T-helper 2 cell treated with Interferon-gamma antibody and Interleukin-4, amounts not matched to agents 100 ng/mL and 5 ng/mL, for 36 hours (primary cell): ENCODE measurements at regions not wholly inside any gene's neighbourhood (a gene's known extent, or its start where the extent isn't known, plus 50 kb on each side); places are given as distances from the start of the nearest gene placed in this dataset.

Source experiments
- intact Hi-C: fragments of 100-400 bp; cut with micrococcal nuclease; formaldehyde crosslinking; loops from one replicate; pipeline ENCODE4 v1.15.1; 2023

DNA sequence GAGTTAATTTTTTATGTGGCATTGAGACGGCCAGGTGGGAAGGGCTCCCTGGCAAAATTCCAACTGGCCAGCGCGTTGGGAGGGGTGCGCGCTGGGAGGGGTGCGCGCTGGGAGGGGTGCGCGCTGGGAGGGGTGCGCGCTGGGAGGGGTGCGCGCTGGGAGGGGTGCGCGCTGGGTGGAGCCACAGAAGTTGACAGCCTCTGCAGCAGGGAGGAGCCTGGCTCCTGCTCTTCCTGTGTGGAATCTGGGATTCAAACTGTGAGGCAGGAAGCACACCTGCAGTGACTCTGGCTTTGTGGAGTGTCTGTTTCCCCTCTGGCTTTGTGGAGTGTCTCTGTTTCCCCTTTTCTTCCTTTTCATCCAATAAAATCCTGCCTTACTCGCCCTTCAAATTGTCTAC, 147.9 kb upstream of the CBLN2 start:
- intact Hi-C loops = no loop called here

DNA sequence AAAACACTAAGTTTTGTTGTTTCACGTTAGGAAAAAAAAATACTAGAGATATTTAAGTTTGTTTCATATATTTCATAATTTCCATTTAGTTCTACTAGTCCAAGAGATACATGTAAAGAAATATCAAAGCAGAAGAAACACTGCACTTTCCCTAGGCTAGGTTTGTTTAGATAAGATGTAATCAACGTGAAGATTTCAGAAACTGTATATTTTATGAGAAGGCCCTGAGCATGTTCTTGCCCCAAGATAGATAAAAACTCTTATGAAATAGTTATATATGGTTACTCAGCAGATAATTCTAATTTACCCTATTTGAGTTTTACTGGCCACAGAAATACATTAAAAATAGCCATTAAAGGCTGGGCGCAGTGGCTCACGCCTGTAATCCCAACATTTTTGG, 143.6 kb upstream of the CBLN2 start:
- intact Hi-C loops = no loop called here

DNA sequence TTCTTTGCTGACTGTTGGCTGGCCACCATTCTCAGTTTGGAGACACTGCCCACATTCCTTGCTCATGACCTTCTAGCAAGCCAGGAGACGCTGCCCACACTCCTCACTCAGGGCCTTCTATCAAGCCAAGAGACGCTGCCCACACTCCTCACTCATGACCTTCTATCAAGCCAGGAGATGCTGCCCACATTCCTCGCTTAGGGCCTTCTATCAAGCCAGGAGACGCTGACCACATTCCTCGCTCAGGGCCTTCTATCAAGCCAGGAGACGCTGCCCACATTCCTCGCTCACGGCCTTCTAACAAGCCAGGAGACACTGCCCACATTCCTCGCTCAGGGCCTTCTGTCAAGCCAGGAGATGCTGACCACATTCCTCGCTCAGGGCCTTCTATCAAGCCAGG, 131.3 kb upstream of the CBLN2 start:
- intact Hi-C loops = no loop called here

DNA sequence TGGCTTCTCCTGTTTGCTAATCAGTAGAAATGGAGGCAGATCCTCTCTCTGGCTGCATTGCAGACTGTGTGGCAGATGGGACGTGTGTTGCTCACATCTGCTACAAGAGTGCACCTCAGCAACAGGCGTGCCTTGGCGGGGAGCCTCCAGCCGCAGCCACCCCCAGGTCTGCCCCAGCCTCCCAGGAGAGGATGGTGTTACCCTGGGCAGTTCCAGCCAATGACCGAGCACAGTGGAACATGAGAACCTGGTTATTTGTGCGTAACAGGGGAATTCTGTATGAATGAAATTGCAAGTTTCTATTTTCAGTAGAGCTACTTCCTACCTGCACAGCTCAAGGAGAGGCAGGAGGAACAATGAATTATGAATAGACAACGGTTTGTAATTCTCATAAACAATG, 130.6 kb upstream of the CBLN2 start:
- intact Hi-C loops = no loop called here

DNA sequence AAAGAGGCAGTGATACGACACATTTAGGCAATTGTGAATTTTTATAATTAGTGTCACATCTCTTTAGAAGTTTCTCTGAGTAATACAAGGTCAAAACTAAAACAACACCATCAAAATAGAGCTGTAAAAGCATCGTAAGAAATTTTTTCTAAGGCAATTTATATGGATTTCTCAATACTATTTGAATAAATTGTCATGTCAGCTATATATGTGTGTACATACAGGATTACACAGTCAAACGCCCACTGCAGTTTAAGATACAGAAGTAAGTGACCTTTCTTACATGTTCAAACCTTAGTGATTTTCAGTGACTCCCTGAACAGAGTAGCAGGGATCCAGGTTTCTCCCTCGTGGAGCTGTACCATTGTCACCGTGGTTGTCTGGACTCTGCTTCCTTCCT, 129.1 kb upstream of the CBLN2 start:
- intact Hi-C loops = no loop called here

DNA sequence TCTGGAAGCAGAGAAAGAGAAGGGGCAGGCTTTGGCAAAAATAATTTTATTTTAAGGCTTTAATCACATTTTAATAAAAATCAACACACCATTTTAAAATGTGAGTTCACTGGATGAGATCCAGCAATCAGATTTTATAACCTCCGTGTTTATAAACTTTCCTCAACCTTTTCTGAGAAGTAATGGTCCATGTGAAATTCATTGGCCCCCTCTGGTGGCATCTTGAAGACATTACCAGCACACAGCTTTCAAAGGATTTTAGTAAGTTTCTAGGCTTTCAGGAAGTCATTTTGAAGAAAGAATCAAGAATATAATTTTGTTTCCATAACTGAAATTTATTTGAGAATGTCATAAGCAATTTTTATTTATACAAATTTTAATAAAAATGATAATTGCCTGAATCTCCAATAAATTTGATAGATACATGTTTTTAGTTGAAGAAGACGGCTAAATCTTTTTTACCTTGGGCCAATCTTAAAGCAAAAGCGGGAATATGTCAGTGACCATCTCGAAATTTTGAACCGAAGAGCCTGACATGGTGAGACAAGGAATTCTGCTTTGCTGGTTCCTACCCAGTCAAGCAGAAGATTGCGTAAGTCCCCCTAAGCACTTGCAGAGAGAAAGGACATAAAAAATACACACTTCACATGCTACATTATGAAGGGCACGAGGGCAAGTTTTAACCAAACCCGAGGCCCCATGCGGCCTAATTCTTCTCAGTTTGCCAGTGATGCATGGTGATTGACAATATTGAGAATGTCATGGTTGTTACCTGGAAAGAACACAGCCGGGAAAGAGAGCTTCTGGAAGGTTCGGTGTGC, 128.4 kb upstream of the CBLN2 start:
- intact Hi-C loops = loop anchor here (1.0 kb wide), 1 partner anchor 19 kb away; no protein-coding TSS in a partner anchor

DNA sequence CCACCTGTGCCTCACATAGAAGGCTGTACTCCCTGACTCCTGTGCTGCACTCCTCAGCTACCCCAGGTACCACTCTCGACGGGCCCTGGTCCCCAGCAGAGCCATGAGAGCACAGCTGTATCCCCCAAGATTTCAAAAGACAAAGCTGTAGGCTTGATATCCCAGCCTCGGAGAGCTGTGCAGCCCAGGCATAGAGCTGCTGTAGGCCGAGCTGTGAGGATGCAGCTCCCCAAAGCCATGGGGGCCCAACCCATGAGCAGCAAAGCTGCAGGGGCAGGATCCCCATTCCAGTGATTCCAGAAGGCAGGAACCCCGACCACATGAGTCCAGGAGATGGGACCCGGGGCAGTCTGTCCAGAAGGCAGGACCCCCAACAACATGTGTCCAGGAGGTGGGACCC, 123.8 kb upstream of the CBLN2 start:
- intact Hi-C loops = no loop called here

DNA sequence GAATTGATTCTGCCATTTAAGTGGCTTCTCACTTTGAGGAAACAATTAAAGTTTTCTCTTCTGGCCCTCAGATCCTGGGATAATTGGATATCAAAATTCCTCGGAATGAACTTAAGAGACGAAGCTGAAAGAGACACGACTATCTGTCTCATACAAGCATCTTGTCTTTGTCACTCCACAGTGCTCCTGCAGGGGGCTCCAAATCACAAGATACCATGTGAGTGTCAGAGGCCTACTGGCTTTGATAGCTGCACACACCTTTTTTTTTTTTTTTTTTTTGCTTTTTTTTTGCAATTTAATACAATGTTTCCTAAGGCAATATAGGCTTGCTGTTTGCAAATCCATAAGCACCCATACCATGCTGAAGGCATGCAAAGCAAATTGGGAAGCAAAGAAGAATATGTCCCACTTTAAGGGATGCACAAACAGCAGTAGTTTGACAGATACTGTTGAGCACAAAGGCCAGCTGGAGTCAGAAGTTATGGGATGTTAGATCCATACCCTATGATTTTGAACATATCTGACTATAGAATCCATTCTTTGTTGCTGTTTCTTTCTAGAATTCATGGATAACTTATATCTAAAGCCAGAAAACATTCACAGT, 109.0 kb upstream of the CBLN2 start:
- intact Hi-C loops = loop anchor here (1.0 kb wide), 1 partner anchor 19 kb away; no protein-coding TSS in a partner anchor

DNA sequence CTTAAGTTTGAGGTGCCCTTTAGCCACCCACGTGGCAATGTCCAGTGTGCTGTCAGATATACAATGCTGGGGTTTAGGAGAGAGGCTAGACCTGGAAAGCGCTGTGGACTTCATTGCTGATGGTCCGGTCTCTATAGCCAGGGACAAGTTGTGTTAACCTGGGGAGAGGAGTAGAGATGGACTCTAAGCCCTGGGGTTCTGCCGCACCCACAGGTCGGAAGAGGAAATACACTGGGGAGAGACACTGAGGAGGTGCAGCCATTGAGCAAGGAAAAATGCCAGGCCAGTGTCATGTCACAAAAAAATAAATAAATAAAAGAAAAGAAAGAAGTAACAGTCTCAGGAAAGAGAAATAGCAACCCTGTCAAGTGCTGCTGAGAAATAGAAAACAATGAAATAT, 106.9 kb upstream of the CBLN2 start:
- intact Hi-C loops = no loop called here

DNA sequence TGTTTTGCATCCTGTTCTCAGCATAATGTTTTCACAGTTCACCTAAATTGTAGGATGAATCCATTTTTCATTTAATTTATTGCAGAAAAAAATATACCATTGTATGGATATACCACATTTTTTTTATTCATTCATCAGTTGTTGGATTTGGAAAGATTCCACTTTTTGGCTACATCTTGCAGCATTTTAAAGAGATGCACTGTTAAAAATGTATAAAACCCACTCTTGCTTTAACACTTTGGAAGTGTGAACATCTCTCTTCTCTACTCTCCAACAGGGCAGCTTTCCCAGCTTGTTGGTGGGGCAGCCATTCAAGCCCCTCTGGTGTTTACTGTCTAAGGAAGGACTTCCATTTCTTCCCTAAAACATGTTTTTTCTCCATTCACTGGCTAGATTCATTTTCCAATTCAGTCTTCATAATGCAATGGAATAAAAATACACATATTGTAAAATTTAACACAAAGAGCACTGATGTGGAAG, 104.4 kb upstream of the CBLN2 start:
- intact Hi-C loops = no loop called here

DNA sequence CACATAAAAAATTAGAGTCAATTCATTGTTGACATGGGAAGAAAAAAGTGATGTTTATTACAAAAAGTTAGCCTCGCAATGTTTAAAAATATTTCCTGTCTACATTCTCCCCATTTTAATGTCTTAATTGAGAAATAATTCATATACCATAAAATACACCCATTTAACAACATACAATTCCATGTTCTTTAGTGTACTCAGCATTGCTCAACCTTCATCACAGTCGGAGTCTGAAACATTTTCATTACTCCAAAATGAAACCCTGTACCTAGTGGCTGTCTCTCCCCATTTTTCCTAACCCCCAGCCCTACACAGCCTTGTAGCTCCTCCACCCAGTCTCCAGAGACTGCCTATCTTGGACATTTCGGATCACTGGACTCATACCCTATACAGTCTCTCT, 103.9 kb upstream of the CBLN2 start:
- intact Hi-C loops = no loop called here

DNA sequence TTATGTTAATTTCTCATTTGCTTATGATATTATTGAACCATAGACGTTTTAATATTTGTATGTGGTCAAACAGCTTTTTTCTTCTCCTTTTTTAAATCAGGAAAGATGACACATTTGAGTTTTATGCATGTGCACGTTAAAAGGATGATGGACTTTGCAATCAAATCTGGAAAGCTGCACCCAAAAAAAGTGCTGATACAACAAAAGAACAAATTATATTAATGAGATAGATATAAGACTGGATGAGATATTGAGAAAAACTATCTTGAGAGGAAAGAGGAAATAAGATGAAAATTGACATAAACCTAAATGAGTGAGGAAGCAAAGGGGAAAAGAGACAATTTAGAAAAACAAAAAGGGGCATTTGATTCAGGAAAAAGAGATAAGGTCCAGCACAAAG, 96.4 kb upstream of the CBLN2 start:
- intact Hi-C loops = no loop called here

DNA sequence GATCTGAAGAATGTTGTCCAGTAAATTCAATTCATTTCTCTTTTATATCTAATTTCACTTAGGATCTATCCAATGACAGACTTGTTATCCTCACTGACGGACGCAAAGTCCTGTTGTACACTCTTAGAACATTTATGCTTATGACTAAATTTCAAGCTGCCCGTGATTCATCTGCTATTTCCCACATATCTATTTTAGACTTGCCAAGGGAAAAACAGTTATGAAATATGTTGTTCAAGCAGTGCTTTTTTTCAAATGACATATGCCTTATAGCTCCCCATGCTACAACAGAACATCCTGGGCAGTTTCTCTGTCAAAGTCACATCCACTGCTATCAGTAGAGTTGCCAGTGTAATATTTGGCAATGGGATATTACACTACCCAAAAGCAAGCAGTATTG, 94.2 kb upstream of the CBLN2 start:
- intact Hi-C loops = no loop called here

DNA sequence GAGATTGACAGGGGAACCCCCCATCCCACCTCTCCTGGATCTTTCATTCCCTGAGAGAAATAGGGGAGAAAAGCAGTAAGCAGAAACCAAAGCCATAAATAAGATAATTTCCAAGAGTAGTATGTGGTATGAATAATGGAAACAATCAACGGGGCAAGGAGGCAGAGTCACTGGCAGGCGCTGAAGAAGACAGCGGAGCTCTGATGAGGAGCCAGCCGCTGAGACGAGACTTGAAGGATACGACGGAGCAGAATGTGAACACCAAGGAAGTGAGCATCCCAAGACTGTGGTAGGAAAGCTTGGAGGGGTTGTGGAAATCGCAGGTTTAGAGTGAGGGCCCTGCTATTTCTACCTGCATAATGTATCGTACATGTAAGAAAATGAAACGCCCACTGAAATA, 93.6 kb upstream of the CBLN2 start:
- intact Hi-C loops = no loop called here

DNA sequence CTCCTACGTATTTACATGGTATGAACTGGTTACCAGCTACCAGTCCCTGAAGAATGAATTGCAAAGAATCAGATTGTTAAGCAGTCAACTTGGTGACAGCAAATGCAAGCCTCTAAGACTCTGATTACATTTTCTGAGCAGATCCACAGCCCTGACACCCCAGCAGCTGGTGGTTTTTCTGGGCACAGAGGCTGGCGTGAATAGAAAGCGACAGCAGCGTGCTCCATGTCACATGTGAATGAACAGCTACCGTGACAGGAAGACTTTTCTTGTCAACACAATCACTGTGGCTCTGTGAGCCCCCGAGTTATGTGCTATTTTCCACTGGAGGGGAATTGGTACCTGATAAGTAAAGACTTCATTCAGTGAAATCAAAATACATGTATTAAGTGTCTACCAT, 93.2 kb upstream of the CBLN2 start:
- intact Hi-C loops = no loop called here

DNA sequence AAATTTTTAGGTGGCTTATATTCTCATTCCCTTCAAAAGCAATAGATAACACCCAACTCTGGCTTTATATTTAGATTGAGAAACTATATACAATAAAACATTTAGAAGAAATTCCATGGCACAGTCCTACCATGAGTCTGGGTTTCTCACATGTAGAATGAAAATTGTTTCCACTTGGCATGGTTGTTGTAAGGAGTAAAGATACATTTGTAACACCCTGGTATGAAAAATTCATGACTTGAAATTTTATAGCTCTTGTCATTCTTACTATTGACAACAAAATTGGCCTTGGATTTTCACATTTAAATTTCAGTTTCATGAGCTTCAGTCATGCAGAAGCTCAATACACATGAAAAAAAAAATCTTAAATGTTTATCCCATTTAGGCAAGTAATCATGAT, 92.5 kb upstream of the CBLN2 start:
- intact Hi-C loops = no loop called here

DNA sequence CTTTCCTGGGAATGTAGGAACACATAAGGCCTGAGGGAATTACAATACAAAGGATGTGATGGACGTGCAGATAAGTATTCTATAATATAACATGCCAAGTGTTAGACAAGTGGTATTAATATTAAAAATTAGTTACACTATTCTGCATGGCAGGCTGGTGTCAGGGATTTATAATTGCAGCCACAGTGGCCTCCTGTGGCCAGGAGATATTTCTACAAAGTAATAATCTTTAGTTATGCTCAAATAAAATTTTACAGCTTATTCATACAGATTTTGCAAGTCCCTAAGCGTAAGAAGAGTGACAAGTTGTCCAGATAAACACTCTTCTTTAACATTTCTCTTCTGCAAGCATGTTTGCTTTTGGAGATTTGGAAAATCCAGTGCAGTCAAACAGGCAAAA, 90.4 kb upstream of the CBLN2 start:
- intact Hi-C loops = no loop called here

DNA sequence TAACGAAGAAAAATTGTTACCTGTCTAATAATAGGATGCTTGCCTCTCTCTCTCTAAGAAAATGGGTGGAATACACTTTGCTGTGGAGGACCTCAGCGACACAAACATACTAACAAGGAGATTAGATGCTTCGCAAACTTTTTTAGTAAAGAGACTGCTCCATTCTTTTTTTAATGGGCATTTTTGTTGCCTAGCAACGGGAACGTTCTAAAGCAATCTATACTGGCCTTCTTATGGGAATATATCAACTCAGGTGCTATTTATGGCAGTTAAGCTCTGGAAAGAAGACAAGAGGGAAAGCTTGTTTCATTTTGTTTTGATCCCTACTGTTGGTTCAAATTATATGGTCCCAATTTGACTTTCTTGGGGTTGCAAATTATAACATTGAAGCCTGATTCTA, 86.8 kb upstream of the CBLN2 start:
- intact Hi-C loops = no loop called here

DNA sequence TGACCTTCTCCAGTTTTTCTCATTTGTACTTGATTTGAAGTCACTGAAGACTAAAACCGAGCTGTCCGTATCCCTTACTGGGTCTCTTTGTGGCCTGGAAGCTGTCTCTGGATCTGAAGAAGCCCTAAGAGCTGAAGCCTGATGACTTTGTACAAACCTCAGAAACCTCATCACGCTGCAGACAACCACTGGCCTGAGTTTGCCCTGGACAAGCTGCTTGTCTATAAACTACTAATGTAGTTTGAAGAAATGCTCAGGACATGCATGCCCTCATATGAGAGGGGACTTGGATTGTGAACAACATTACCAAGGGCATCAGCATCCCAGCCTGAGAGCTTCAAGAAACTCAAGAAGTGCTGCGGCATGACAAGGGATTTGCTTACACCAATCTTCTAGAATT, 79.3 kb upstream of the CBLN2 start:
- intact Hi-C loops = no loop called here

DNA sequence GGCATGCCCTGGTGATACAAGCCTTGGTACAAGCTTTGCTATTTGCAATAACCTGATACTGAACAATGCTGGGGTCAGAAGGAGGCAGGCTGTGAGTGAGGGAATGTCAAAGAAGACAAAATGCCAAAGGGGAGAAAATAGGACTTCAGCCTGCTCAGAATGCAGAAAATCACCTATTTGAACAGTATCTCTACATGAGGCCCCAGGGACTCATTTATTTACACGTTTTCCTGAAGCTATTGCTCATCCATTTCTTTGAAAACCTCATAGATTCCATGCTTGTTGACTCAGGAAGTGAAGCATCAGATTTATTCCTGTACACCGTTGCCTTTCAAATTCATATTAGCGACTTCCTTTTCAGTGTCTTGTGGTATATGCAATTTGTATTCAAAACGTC, 69.4 kb upstream of the CBLN2 start:
- intact Hi-C loops = no loop called here

DNA sequence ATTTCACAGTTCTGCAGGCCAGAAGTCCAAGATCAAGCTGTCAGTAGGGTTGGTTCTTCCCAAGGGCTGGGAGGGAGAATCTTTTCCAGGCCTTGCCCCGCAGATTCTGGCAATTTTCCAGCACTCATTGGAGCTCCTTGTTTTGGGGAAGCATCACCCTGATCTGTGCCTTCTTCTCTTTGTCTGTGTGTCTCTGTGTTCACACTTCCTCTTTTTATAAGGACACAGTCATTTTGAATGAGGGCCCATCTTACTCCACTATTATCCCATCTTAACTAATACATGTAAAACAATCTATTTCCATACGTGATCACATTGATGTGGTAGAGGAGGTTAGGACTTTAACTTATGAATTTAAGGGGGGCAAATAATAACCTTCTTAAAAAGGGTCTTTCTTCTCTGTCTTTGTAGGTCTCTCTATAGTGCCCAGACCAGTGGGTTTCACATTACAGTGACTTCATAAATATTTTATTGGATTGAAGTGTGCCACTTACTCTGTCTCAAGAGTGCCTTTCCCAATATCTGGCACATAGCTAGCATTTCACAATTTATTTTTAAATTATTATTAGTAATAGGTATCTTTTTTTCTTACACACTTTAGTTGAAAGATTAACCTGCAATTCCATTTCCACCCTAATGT, 68.9 kb upstream of the CBLN2 start:
- intact Hi-C loops = no loop called here

DNA sequence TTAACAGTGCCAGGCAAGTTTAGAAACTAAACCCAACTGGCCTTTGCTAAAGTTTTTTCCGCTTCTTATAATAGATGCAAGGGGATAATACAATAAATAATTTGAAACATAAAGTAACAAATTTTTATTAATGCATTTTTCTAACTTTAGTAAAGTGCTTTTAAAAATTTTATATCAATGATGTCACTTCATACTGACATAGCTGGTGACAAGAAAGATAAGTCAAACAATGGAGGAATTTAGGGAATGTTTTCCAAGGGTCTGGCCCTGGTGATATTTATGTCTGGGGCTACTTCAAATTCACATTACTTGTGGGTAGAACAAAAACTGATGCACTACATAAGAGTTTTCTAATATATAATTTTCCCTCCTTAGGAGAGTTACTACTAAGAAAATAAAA, 61.2 kb upstream of the CBLN2 start:
- intact Hi-C loops = no loop called here

DNA sequence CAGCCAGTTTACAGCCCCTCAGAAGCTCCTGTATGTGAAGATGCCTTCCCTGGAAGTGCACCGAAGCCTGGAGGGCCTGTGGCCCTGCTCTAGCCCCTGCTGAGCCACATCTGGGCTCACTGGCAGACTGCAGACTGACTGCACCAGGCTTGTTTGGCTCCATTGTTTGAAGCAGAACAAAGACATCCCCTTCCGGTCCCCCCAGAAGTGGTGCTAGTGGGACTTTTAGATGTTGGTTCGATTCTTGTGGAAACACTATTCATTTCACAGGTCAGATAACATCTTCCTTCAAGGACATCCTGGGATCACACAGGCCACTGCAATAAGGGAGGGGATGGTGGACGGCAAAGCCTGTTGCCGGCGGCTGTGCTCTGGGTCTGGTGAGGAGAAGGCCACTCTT, 57.8 kb upstream of the CBLN2 start:
- intact Hi-C loops = no loop called here
